SW480 (cell line): ENCODE measurements at regions not wholly inside any gene's neighbourhood (a gene's known extent, or its start where the extent isn't known, plus 50 kb on each side); places are given as distances from the start of the nearest gene placed in this dataset.
A peak's percentile ranks its signal among the peaks of the same experiment; 100 is the strongest.

Experiments
- DNase-seq: peaks from one replicate; pipeline ENCODE4 v3.0.0-alpha.2; 2016; ENCODE audit warnings: low spot score

DNA sequence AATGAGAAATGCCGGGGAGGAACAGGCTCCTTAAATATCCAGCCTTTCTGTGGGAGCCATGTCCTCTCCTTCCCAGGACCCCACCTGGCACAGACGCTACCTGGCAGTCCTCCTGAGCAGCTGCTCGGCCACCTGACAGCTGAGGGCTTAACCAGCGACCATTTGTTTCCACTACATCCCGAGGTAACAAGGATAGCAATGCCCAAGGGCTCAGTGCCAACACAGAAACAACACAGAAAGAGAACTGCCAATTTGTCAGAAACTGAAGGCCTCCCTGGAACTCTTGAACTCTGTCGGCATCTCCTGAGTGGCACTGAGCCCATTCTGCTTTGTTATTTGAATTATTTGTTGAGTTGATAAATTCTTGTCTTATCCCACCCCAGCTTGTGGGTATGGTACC is 122.2 kb upstream of the ARHGAP28 start:
- DNase-seq: no peak

DNA sequence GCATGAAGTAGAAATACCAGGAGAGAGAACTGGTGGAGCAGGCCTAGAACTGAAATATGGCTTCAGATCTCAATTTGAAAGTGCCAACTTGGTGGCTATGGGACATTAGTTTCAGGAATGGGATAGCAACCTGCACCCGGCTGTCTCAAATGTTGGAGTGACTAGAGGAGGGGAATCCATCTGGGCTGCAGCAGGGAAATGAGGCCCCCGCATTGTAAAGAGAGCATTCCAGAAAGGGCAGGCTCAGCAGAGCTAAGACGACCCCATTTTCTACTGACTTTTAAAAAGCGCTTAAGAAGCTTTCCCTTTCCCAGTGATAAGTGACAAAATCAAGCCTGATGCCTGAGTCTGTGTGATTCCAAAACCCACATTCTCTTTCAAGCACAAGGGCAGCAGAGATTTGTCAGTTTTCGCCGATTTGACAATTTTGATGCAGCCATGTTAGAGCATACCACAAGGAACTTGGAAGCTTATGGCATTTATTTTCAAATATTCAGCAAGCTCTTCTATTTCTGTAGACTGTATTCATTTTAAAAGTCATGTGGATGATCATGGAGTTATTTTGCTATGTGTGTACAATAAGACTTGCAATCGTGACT is 119.8 kb upstream of the ARHGAP28 start:
- no peak for DNase-seq

GRCh38 chr18:6610466-6610865 is 119.0 kb upstream of the ARHGAP28 start:
- no peak for DNase-seq

- DNase-seq: no peak
Measured at GRCh38 chr18:6613581-6613980, 115.9 kb upstream of the ARHGAP28 start.

- DNase-seq: no peak
Measured at GRCh38 chr18:6614952-6615351, 114.6 kb upstream of the ARHGAP28 start.

DNA sequence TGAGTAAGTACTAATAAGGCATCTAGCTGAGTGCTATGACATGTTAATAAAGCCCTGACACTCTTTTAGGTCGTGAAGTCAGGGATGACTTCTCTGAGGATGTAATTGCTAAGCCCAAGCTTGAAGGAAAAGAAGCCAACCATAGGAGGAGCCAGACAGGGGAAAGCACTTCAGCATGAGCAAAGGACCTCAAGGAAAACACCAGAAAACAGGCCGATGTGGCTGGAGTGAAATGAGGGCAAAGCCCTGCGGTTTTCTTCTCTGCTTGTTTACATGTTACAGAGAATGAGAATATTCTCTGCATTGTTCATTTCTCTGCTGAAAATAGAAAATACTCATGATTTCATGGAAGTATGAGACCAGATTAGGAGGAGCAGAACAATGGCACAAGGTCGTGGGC is 112.5 kb upstream of the ARHGAP28 start:
- DNase-seq: no peak

GRCh38 chr18:6621437-6621836 is 108.1 kb upstream of the ARHGAP28 start:
- no peak for DNase-seq

DNA sequence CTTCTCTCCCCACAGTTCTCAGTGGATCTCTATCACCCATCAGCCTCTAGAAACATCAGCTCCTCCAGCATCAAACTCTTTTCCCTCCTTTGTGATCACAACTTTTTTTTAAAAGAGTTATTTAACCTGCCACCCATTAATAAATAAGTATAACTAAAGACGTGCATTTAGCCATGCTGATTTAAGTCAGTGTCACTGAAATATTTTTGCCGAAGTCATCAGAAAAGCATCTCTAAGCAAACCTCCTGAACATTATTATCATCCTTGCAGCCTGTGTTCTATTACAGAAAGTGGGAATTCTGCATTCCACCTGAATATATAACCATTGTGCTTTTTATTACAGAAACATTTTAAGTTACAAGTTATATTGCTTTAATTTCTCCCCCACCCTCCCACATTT is 106.2 kb upstream of the ARHGAP28 start:
- DNase-seq: no peak

- DNase-seq: peak; percentile 22
Measured at GRCh38 chr18:6624271-6624660, 105.2 kb upstream of the ARHGAP28 start.

GRCh38 chr18:6624661-6625311 is 104.7 kb upstream of the ARHGAP28 start:
- DNase-seq: no peak

DNA sequence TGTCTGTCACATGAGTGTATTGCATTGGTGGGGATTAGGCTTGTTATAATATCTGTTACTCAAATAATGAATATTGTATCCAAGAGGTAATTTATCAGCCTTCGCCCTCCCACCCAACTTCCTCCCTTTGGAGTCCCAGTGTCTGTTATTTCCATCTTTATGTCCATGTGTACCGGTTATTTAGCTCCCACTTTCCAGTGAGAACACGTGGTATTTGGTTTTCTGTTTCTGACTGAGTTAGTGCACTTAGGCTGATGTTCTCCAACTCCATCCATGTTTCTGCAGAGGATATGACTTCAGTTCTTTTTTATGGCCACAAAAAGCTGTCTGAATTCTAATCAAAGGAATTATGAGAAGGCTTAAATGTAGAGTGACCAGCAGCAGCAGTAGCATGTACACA is 104.0 kb upstream of the ARHGAP28 start:
- DNase-seq: no peak

DNA sequence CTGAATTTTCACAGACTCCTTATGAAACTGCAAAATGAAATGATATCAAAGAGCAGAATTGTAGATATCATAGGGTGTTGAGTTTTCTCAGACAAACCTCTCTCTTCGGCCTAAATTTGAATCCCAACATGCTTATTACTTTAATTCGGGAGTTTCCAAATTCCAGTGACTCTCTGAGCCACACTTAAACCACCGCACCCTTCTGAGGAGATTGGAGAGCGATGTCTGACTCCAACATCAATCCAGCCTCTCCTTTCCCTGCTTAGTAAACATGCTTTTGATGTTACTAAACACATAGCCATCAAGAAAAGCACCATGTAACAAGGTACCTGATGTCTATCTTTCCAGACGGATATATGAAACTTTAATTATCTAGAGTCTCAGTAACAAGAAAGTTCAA is 103.1 kb upstream of the ARHGAP28 start:
- DNase-seq: no peak

- DNase-seq: no peak
Measured at GRCh38 chr18:6627645-6628044, 101.9 kb upstream of the ARHGAP28 start.

DNA sequence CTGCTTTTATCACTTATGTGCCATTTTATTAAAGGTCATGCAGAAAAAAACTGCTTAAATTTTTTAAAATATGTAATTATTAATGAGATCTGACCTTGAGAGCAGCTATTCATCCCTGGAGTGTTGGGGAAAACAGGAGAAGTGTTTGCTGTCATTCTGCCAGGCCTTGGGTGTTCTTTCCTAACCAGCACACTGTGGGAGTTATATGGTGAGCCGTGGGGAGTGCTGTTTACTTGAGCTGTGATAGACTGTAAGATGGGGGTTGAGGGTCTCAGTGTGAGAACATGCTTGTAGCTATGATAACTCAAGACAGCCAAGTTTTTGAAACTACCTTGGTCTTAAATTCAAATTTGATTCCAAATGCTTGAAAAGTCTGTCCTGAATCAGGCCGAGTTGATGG is 101.3 kb upstream of the ARHGAP28 start:
- DNase-seq: no peak

DNA sequence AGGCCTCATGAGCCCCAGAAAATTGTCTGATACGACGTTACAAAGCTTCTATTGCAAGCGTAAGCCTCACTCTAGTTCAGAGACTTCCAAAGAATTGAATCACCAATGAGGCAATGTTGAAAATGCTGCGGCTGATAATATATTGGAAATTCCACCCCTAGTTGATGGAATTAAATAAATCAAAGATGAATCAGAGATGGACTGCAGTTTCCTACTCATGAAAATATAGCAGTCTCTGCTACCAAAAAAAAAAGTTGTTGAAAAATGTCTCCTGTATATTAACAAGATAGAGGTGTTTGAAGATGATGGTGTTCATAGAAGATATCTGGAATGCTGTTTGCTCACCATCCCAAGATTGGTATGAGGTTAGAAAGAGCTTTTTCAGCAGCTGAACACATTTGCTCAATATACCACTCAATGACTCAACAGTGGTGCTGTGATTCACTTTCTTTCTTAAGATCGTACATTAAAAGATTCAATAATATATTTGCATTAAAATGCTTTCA is 99.8 kb upstream of the ARHGAP28 start:
- DNase-seq: no peak

DNA sequence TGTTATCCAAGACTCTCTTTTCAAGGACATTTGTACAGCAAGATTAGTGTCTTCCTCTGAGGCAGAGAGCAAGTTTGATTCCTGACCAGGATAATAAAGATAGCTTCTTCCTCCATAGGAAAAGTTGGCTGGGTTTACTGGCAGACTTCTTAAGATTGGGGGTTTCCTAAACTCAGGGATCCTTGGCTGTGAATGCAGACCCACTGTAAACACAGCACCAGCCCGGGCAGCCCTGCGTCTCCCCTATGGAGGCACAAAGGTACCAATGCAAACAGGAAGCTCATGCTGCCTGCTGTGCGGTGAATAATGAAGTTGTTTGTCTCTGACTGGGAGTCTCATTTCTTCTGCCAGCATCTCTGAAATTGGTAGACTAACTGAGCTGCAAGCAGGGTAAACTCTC is 96.2 kb upstream of the ARHGAP28 start:
- no peak for DNase-seq

- no peak for DNase-seq
Measured at GRCh38 chr18:6636091-6636490, 93.4 kb upstream of the ARHGAP28 start.

- no peak for DNase-seq
Measured at GRCh38 chr18:6638447-6638846, 91.1 kb upstream of the ARHGAP28 start.

GRCh38 chr18:6639305-6639704 is 90.2 kb upstream of the ARHGAP28 start:
- no peak for DNase-seq

GRCh38 chr18:6644836-6645627 is 84.5 kb upstream of the ARHGAP28 start:
- no peak for DNase-seq

DNA sequence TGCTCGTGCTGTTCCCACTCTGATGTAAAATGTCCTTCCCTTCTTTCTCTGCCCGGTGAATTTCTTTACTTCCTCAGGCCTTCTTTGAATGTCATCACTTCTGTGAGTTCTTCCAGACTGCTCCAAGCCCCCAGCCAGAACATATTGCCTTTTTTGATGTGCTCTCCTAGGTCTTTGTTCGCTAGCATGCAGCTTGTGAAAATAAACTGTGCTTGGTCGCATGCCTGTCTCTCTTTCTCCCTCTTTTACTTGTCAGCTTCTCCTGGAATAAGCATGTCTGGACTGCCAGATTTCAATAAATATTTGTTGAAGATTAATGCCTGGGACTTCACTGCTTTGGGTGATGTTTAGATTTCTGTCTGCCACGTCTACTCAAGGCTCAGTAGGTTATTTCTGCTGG is 82.7 kb upstream of the ARHGAP28 start:
- DNase-seq: no peak

DNA sequence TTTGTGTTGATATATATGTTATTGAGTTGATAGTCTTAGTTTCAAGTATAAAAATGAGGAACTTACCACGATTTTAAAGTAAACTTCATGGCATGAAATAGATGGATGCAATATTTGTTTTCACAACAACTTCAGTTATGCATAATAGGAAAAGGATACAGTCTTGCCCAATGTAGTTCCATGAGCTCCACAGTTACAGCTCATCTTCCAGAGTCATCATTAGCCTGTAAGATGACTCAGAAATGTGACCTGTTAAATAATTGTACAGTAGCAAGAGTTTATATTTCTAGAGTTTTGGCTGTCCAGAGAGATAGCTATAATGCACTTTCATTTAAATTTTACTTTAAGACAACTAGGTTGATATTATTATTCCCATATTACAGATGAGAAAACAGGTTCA is 80.9 kb upstream of the ARHGAP28 start:
- DNase-seq: no peak

GRCh38 chr18:6649421-6650126 is 79.9 kb upstream of the ARHGAP28 start:
- no peak for DNase-seq
